CD14-positive monocyte (primary cell): ENCODE measurements at regions not wholly inside any gene's neighbourhood (a gene's known extent, or its start where the extent isn't known, plus 50 kb on each side); places are given as distances from the start of the nearest gene placed in this dataset.

ENCODE experiments used
- DNase-seq, 3 donors: peaks; one replicate each; pipeline ENCODE4 v3.0.0-alpha.2; 2011 to 2022
- H2AFZ ChIP-seq: 2 replicates; pipeline ENCODE4 v1.6.0; 2012; ENCODE audit warnings: mild to moderate bottlenecking, low read depth, low read length, inconsistent platforms; ENCODE audit not compliant: insufficient read depth, poor library complexity, severe bottlenecking
- H3K27ac ChIP-seq, 2 donors: 1 replicate in 1 of 2; 2 replicates in 1 of 2; pipeline ENCODE4 v1.5.1; 2012 to 2013; ENCODE audit warnings: low read length in 2 of 2, control low read depth in 1 of 2, inconsistent platforms in 1 of 2, low read depth in 1 of 2, mild to moderate bottlenecking in 1 of 2
- H3K27me3 ChIP-seq, 2 donors: one replicate each; pipeline versions ENCODE4 v1.6.0 to v1.6.1; 2011 to 2013; ENCODE audit warnings: low read length in 2 of 2; ENCODE audit not compliant: control insufficient read depth in 2 of 2, insufficient read depth in 2 of 2
- H3K36me3 ChIP-seq, 2 donors: replicated peaks in 1 of 2; 1 replicate in 1 of 2; 2 replicates in 1 of 2; pipeline versions ENCODE4 v1.5.1 to v1.6.1; 2012 to 2013; ENCODE audit warnings: low read length in 2 of 2, control low read depth in 1 of 2, inconsistent platforms in 1 of 2, mild to moderate bottlenecking in 1 of 2; ENCODE audit not compliant: insufficient read depth in 2 of 2, control insufficient read depth in 1 of 2
- H3K4me1 ChIP-seq, 2 donors: 1 replicate in 1 of 2; 2 replicates in 1 of 2; pipeline versions ENCODE4 v1.5.1 to v1.6.1; 2012 to 2013; ENCODE audit warnings: low read length in 2 of 2, control low read depth in 1 of 2, inconsistent platforms in 1 of 2, mild to moderate bottlenecking in 1 of 2, moderate library complexity in 1 of 2; ENCODE audit not compliant: insufficient read depth in 2 of 2, control insufficient read depth in 1 of 2
- H3K4me2 ChIP-seq: replicated peaks from 2 replicates; pipeline ENCODE3; 2012; ENCODE audit warnings: low read length, moderate library complexity, mild to moderate bottlenecking; ENCODE audit not compliant: poor library complexity, severe bottlenecking; ENCODE audit errors: extremely low read depth
- H3K4me3 ChIP-seq, 3 experiments: fragments of 200-600 bp in 1 of 3; sonication (generic) in 1 of 3; replicated peaks in 1 of 3; 1 replicate in 2 of 3; 2 replicates in 1 of 3; pipeline ENCODE4 v1.5.1; 2011 to 2013; ENCODE audit warnings: low read length in 3 of 3, mild to moderate bottlenecking in 3 of 3, control low read depth in 2 of 3, low read depth in 2 of 3, inconsistent platforms in 1 of 3, moderate library complexity in 1 of 3
- H3K79me2 ChIP-seq: 2 replicates; pipeline ENCODE4 v1.6.0; 2012; ENCODE audit warnings: mild to moderate bottlenecking, control low read depth, inconsistent platforms, low read length, moderate library complexity; ENCODE audit not compliant: insufficient read depth
- H3K9ac ChIP-seq: 2 replicates; pipeline ENCODE4 v1.6.0; 2017; ENCODE audit warnings: low read length, mild to moderate bottlenecking; ENCODE audit not compliant: insufficient read depth, poor library complexity, severe bottlenecking
- H3K9me3 ChIP-seq, 2 donors: replicated peaks in 1 of 2; 1 replicate in 1 of 2; 2 replicates in 1 of 2; pipeline versions ENCODE4 v1.5.1 to v1.6.1; 2012 to 2013; ENCODE audit warnings: low read length in 2 of 2, control low read depth in 1 of 2; ENCODE audit not compliant: control insufficient read depth in 1 of 2, insufficient read depth in 1 of 2
- H4K20me1 ChIP-seq: 2 replicates; pipeline ENCODE4 v1.6.0; 2012; ENCODE audit warnings: mild to moderate bottlenecking, low read length, control low read depth, moderate library complexity; ENCODE audit not compliant: insufficient read depth
- H3K27ac Mint-ChIP-seq, 7 donors: one replicate each; pipeline ENCODE4 v1.8.0; 2020; ENCODE audit warnings: mild to moderate bottlenecking in 7 of 7, mixed read lengths in 7 of 7, moderate library complexity in 6 of 7, inconsistent platforms in 2 of 7
- H3K27me3 Mint-ChIP-seq, 3 donors: one replicate each; pipeline ENCODE4 v1.8.0; 2021 to 2022; ENCODE audit warnings: low read depth in 3 of 3, mild to moderate bottlenecking in 3 of 3, mixed read lengths in 3 of 3, moderate library complexity in 3 of 3, inconsistent platforms in 1 of 3
- H3K36me3 Mint-ChIP-seq, 2 donors: one replicate each; pipeline ENCODE4 v1.8.0; 2020; ENCODE audit warnings: mixed read lengths in 2 of 2, inconsistent platforms in 1 of 2, mild to moderate bottlenecking in 1 of 2
- H3K4me1 Mint-ChIP-seq: one replicate; pipeline ENCODE4 v1.8.0; 2020; ENCODE audit warnings: mild to moderate bottlenecking, mixed read lengths
- H3K4me3 Mint-ChIP-seq, 2 donors: one replicate each; pipeline ENCODE4 v1.8.0; 2020; ENCODE audit warnings: mild to moderate bottlenecking in 2 of 2, mixed read lengths in 2 of 2, moderate library complexity in 1 of 2
- H3K9me3 Mint-ChIP-seq, 7 donors: one replicate each; pipeline ENCODE4 v1.8.0; 2020 to 2022; ENCODE audit warnings: mixed read lengths in 7 of 7, mild to moderate bottlenecking in 6 of 7, moderate library complexity in 6 of 7, inconsistent platforms in 2 of 7
- WGBS: methylation state at CpG from one replicate; pipeline ENCODE4 v1.1.5; 2013; ENCODE audit warnings: missing lambda C conversion rate; ENCODE audit not compliant: insufficient coverage; 5-methylcytosine and 5-hydroxymethylcytosine counted together
- intact Hi-C, 2 donors: fragments of 100-400 bp; cut with micrococcal nuclease; formaldehyde crosslinking; loops; one replicate each; pipeline versions ENCODE4 v1.15.0 to v1.15.1; 2023
- TF ChIP-seq, protein P1 (sequence below): fragments of 200-600 bp; IDR thresholded peaks from one replicate; pipeline ENCODE4 v1.8.0; 2022; ENCODE audit warnings: antibody characterized with exemption, mild to moderate bottlenecking

DNA sequence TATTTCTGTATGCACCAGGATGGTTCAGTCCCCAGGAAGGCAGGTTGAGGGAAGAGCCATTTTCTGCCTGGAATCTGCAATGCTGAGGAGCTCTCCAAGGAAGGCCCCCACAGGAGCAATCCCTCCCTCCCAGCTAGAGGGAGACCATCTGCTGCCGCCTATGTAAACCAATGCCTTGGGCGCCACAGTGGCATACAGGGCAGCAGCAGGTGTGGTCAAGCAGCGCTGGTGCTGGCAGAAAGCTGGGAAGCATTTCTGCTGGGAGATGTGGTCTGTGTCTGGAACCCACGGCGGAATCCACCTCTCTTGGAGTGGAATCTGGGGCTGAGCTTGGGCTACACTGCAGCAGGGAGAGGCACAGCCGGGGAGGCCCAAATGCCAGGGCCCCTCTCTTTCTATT, 283.3 kb downstream of the RRAGC start:
- Histone ChIP-seq H3K27me3 (peaks cover 31 to 37% of the 10 kb centered on the region in 2 donors), H3K79me2 (no peaks in the 10 kb centered on the region), H3K36me3 (no peaks in the 10 kb centered on the region), H4K20me1 (no peaks in the 10 kb centered on the region), H3K9me3 (no peaks in the 10 kb centered on the region), H3K4me3 (no peak overlapping the region), H3K9ac (no peak overlapping the region), H3K4me1 (no peaks in the 10 kb centered on the region), H2AFZ (no peak overlapping the region), H3K4me2 (no peak overlapping the region), H3K27ac (no peak overlapping the region)
- peaks cover 43 to 58% (median 45%) of the 10 kb centered on the region in 3 donors for H3K27me3 Mint-ChIP-seq
- H3K4me3 Mint-ChIP-seq: no peak overlapping the region
- H3K4me1 Mint-ChIP-seq: peaks cover 5% of the 10 kb centered on the region
- TF ChIP-seq, protein P1, sequence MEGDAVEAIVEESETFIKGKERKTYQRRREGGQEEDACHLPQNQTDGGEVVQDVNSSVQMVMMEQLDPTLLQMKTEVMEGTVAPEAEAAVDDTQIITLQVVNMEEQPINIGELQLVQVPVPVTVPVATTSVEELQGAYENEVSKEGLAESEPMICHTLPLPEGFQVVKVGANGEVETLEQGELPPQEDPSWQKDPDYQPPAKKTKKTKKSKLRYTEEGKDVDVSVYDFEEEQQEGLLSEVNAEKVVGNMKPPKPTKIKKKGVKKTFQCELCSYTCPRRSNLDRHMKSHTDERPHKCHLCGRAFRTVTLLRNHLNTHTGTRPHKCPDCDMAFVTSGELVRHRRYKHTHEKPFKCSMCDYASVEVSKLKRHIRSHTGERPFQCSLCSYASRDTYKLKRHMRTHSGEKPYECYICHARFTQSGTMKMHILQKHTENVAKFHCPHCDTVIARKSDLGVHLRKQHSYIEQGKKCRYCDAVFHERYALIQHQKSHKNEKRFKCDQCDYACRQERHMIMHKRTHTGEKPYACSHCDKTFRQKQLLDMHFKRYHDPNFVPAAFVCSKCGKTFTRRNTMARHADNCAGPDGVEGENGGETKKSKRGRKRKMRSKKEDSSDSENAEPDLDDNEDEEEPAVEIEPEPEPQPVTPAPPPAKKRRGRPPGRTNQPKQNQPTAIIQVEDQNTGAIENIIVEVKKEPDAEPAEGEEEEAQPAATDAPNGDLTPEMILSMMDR: no peak
- intact Hi-C loops: no loop called here
- H3K36me3 Mint-ChIP-seq: no peaks in the 10 kb centered on the region
- 96% methylated on average over 4 of the region's 6 CpGs for WGBS
- peaks cover 0 to 2% (median 2%) of the 10 kb centered on the region in 7 donors for H3K9me3 Mint-ChIP-seq
- no peak overlapping the region for H3K27ac Mint-ChIP-seq
- no peak for DNase-seq

DNA sequence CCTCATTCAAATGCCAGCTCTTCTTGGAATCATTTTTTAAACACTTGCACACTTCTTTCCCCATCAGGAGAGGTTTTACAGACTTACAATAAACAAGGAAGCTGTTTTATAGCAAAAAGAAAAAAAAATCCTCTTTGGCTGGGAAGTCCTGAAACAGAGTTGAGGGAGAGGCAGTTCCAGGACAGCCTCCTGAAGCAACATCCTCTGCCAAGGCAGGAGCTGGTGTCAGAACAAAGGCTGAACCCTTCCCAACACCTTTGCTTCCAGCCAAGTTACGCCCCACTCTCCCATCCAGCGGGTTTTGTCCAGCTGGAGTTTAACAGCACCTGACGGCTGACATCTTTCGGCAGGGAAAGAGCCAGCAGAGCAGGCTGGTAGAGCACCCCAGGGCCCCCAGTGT, 287.8 kb downstream of the RRAGC start:
- intact Hi-C loops: no loop called here
- H3K9me3 ChIP-seq: no peaks in the 10 kb centered on the region
- H3K9ac ChIP-seq: no peak overlapping the region
- no peak for DNase-seq
- H2AFZ ChIP-seq: no peak overlapping the region
- H3K36me3 Mint-ChIP-seq: no peaks in the 10 kb centered on the region
- H3K4me2 ChIP-seq: no peak overlapping the region
- WGBS: 89% methylated on average over 4 of the region's 4 CpGs
- H3K36me3 ChIP-seq: no peaks in the 10 kb centered on the region
- H3K4me1 ChIP-seq: no peaks in the 10 kb centered on the region
- no peaks in the 10 kb centered on the region for H3K9me3 Mint-ChIP-seq
- peaks cover 0 to 10% of the 10 kb centered on the region in 2 donors for H3K27me3 ChIP-seq
- no peaks in the 10 kb centered on the region for H4K20me1 ChIP-seq
- H3K27ac ChIP-seq: no peak overlapping the region
- H3K27ac Mint-ChIP-seq: peak overlapping the region in 1 of 7 donors; percentile 1
- no peak overlapping the region for H3K4me3 ChIP-seq
- peaks cover 10 to 33% (median 23%) of the 10 kb centered on the region in 3 donors for H3K27me3 Mint-ChIP-seq
- H3K79me2 ChIP-seq: no peaks in the 10 kb centered on the region
- H3K4me3 Mint-ChIP-seq: no peak overlapping the region
- H3K4me1 Mint-ChIP-seq: no peaks in the 10 kb centered on the region
- TF ChIP-seq, protein P1: no peak
